HepG2 (cell line): ENCODE measurements at regions not wholly inside any gene's neighbourhood (a gene's known extent, or its start where the extent isn't known, plus 50 kb on each side); places are given as distances from the start of the nearest gene placed in this dataset.
"Not testable (repeated sequence)": the region's sequence is repeated elsewhere in the genome, so short reads cannot be mapped to it uniquely, and the experiment has no call there.

ENCODE experiments used
- ATAC-seq: fragments of 200-7000 bp; cut with Tn5 transposase; 3 replicates; pipeline ENCODE4 v1.9.1; 2020; ENCODE audit warnings: mild to moderate bottlenecking, moderate library complexity
- BruUV-seq: library from RNA; stranded (reverse); fragments of 400-500 nt; replicated peaks from 2 replicates; lab custom pipeline; 2021; lab: Mats Ljungman, UMichigan
- CTCF ChIA-PET: fragments of 300-600 bp; formaldehyde crosslinking; extraction: SDS; loops from one replicate; lab custom pipeline; 2021; ENCODE audit warnings: low total read pairs, inconsistent platforms, low intra/inter-chr PET ratio; lab: Yijun Ruan, JAX
- POLR2A ChIA-PET: fragments of 350-600 bp; sonication (Branson Sonifier 250); formaldehyde crosslinking; loops from one replicate; lab custom pipeline; 2020; ENCODE audit warnings: antibody characterized with exemption, inconsistent platforms; lab: Yijun Ruan, JAX
- DNase-seq: peaks from one replicate; pipeline ENCODE4 v3.0.0-alpha.2; 2015; ENCODE audit warnings: low spot score
- FAIRE-seq: peaks from 3 replicates; lab custom pipeline; 2011; peaks lifted over from hg19 to GRCh38; lab: Jason Lieb, UNC
- H2AFZ ChIP-seq: one replicate; pipeline ENCODE4 v1.6.1; 2011; ENCODE audit warnings: low read length, inconsistent platforms
- H3K27ac ChIP-seq: fragments of 300-600 bp; 3 replicates; pipeline ENCODE4 v1.8.0; 2011; ENCODE audit warnings: mixed run types, mild to moderate bottlenecking, mixed read lengths, low read length, inconsistent platforms; ENCODE audit not compliant: insufficient read depth; ENCODE audit errors: extremely low read length
- H3K27me3 ChIP-seq, 2 experiments: fragments of 200-600 bp in 1 of 2; 2 replicates in 1 of 2; 3 replicates in 1 of 2; pipeline versions ENCODE4 v1.6.0 to v1.8.0; 2011; ENCODE audit warnings: low read length in 2 of 2, mild to moderate bottlenecking in 2 of 2, moderate library complexity in 2 of 2, inconsistent platforms in 1 of 2; ENCODE audit not compliant: insufficient read depth in 2 of 2, control insufficient read depth in 1 of 2
- H3K36me3 ChIP-seq, 2 experiments: fragments of 200-600 bp in 1 of 2; replicated peaks in 1 of 2; 2 replicates in 1 of 2; 3 replicates in 1 of 2; pipeline versions ENCODE4 v1.5.1 to v1.8.0; 2011; ENCODE audit warnings: low read length in 2 of 2, inconsistent platforms in 1 of 2; ENCODE audit not compliant: insufficient read depth in 2 of 2, control insufficient read depth in 1 of 2
- H3K4me1 ChIP-seq: 2 replicates; pipeline ENCODE4 v1.5.1; 2012; ENCODE audit warnings: low read length, inconsistent platforms; ENCODE audit not compliant: insufficient read depth
- H3K4me2 ChIP-seq: 2 replicates; pipeline ENCODE4 v1.6.0; 2011; ENCODE audit warnings: low read depth, low read length, inconsistent platforms
- H3K4me3 ChIP-seq, 3 experiments: fragments of 200-600 bp in 1 of 3; sonication (generic), shearing (Covaris generic) in 1 of 3; replicated peaks in 1 of 3; 2 replicates each; pipeline ENCODE4 v1.5.1; 2011 to 2016; ENCODE audit warnings: low read length in 3 of 3, inconsistent platforms in 2 of 3, low read depth in 2 of 3, mild to moderate bottlenecking in 2 of 3, control low read depth in 1 of 3, mixed read lengths in 1 of 3; ENCODE audit not compliant: insufficient read depth in 1 of 3
- H3K79me2 ChIP-seq: one replicate; pipeline ENCODE4 v1.6.1; 2011; ENCODE audit warnings: low read length, inconsistent platforms; ENCODE audit not compliant: insufficient read depth
- H3K9ac ChIP-seq: 2 replicates; pipeline ENCODE4 v1.6.0; 2011; ENCODE audit warnings: mild to moderate bottlenecking, low read depth, low read length, inconsistent platforms; ENCODE audit not compliant: insufficient read depth
- H3K9me3 ChIP-seq: 2 replicates; pipeline ENCODE4 v1.5.1; 2012; ENCODE audit warnings: mild to moderate bottlenecking, low read length
- H4K20me1 ChIP-seq: 2 replicates; pipeline ENCODE4 v1.6.0; 2011; ENCODE audit warnings: inconsistent platforms, mild to moderate bottlenecking, low read length, moderate library complexity; ENCODE audit not compliant: insufficient read depth
- U2AF1 ChIP-seq: fragments of 200-400 bp; formaldehyde crosslinking; optimal IDR thresholded peaks from 2 replicates; pipeline ENCODE3; 2017; ENCODE audit warnings: mild to moderate bottlenecking, low read depth, low read length
- WGBS: methylation state at CpG from one replicate; pipeline ENCODE4 v1.1.6; 2017; ENCODE audit warnings: low lambda C conversion rate; 5-methylcytosine and 5-hydroxymethylcytosine counted together
- in situ Hi-C: cut with HindIII; loops from 2 replicates; pipeline ENCODE4 v1.10.0; 2017; ENCODE audit warnings: low pct_unique_long_range_greater_than_20kb; ENCODE audit not compliant: extremely low pct_ligation_motif_present
- intact Hi-C: fragments of 100-400 bp; cut with micrococcal nuclease; formaldehyde crosslinking; loops from one replicate; pipeline ENCODE4 v1.10.0; 2022; ENCODE audit not compliant: unreplicated experiment
- TF ChIP-seq, protein P1 (sequence below): sonication (generic); formaldehyde crosslinking; IDR thresholded peaks from 2 replicates; pipeline ENCODE4 v1.4.0; 2020; ENCODE audit warnings: missing genetic modification reagents, borderline replicate concordance
- TF ChIP-seq, protein P2 (sequence below): sonication (generic); formaldehyde crosslinking; IDR thresholded peaks from 2 replicates; pipeline ENCODE4 v1.4.0; 2020; ENCODE audit warnings: mild to moderate bottlenecking, missing genetic modification reagents

DNA sequence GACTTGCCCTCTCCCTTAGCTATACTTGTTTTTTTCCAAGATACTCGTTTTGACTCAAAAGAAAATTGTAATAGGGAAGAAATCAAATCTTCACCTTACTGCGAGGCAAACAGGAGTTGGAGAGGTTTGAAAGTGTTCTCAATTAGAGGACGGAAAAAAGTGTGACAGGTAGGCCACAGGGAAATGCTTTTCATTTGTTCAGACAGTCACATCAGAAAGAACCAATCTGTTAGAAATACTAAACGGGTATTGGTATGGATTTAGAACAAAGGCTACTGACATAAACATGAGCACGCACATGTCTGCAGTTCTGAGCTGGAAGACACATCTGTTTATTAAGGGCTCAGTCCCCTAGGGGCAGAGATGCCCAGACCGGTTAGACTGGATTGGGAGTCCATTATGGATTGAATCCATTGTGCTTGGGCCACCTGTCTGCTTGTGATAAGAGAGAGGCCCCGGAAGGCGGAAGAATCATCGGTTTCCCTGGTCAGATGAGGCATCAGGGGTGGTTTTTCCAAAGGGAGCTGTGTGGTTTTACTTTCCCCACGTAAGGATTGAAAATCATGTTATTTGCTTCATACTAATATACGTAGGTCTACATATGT lies 220.9 kb upstream of the MYLIP start:
- BruUV-seq, result no TSS peak
- H2AFZ ChIP-seq, result no peak overlapping the region
- H3K36me3 ChIP-seq, result no peaks in the 10 kb centered on the region
- TF ChIP-seq, protein P1, sequence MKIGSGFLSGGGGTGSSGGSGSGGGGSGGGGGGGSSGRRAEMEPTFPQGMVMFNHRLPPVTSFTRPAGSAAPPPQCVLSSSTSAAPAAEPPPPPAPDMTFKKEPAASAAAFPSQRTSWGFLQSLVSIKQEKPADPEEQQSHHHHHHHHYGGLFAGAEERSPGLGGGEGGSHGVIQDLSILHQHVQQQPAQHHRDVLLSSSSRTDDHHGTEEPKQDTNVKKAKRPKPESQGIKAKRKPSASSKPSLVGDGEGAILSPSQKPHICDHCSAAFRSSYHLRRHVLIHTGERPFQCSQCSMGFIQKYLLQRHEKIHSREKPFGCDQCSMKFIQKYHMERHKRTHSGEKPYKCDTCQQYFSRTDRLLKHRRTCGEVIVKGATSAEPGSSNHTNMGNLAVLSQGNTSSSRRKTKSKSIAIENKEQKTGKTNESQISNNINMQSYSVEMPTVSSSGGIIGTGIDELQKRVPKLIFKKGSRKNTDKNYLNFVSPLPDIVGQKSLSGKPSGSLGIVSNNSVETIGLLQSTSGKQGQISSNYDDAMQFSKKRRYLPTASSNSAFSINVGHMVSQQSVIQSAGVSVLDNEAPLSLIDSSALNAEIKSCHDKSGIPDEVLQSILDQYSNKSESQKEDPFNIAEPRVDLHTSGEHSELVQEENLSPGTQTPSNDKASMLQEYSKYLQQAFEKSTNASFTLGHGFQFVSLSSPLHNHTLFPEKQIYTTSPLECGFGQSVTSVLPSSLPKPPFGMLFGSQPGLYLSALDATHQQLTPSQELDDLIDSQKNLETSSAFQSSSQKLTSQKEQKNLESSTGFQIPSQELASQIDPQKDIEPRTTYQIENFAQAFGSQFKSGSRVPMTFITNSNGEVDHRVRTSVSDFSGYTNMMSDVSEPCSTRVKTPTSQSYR (CRISPR knock-in tag), result no peak
- TF ChIP-seq, protein P2, sequence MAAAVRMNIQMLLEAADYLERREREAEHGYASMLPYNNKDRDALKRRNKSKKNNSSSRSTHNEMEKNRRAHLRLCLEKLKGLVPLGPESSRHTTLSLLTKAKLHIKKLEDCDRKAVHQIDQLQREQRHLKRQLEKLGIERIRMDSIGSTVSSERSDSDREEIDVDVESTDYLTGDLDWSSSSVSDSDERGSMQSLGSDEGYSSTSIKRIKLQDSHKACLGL (CRISPR knock-in tag), result no peak
- TF ChIP-seq U2AF1, result no peak
- H3K27me3 ChIP-seq, result peaks cover 5 to 48% of the 10 kb centered on the region in 2 experiments; a peak in 3 of 5 replicates
- no peak for FAIRE-seq
- CTCF ChIA-PET, result no interaction called here
- no peak for DNase-seq
- no peak overlapping the region for H3K9ac ChIP-seq
- POLR2A ChIA-PET, result no interaction called here
- H3K79me2 ChIP-seq, result no peaks in the 10 kb centered on the region
- 33% methylated on average over 11 of the region's 11 CpGs for WGBS
- H3K4me3 ChIP-seq, result no peak overlapping the region
- H3K27ac ChIP-seq, result no peak overlapping the region
- intact Hi-C loops (no loop called here), in situ Hi-C loops (no loop called here)
- no peaks in the 10 kb centered on the region for H4K20me1 ChIP-seq
- H3K4me1 ChIP-seq, result no peaks in the 10 kb centered on the region
- ATAC-seq, result no peak
- no peaks in the 10 kb centered on the region for H3K9me3 ChIP-seq
- no peak overlapping the region for H3K4me2 ChIP-seq

DNA sequence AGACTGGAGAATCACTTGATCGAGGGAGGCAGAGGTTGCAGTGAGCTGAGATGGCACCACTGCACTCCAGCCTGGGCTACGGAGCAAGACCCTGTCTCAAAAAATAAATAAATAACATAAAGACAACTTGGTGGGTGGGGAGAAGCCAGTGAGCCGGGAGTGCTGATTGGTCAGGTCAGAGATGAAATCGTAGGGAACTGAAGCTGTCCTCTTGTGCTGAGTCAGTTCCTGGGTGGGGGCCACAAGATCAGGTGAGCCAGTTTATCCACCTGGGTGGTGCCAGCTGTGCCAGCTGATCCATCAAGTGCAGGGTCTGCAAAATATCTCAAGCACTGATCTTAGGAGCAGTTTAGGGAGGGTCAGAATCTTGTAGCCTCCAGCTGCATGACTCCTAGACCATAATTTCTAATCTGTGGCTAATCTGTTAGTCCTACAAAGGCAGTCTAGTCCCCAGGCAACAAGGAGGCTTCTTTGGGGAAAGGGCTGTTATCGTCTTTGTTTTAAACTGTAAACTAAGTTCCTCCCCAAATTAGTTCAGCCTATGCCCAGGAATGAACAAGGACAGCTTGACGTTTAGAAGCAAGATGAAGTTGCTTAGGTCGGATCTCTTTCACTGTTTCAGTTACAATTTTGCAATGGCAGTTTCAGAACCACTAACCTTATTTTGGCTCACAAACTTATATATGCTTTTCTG lies 221.5 kb upstream of the MYLIP start:
- DNase-seq, H2AFZ ChIP-seq, intact Hi-C loops, H3K36me3 ChIP-seq, BruUV-seq, CTCF ChIA-PET, H3K79me2 ChIP-seq, H3K4me2 ChIP-seq, ATAC-seq, H3K9me3 ChIP-seq, in situ Hi-C loops, POLR2A ChIA-PET, H4K20me1 ChIP-seq, FAIRE-seq, H3K4me3 ChIP-seq, H3K4me1 ChIP-seq, H3K9ac ChIP-seq, H3K27ac ChIP-seq: not testable (repeated sequence)
- H3K27me3 ChIP-seq, result peaks cover 5 to 48% of the 10 kb centered on the region in 2 experiments; a peak in 3 of 5 replicates
- WGBS, result 3% methylated on average over 7 of the region's 7 CpGs
